Stimulated activated naive CD8-positive, alpha-beta T cell treated with anti-CD3 and anti-CD28 coated beads, Interleukin-15, Interleukin-2, amounts not matched to agents 100 ng/mL and 50 ng/mL, for 24 hours (primary cell): ENCODE measurements at regions not wholly inside any gene's neighbourhood (a gene's known extent, or its start where the extent isn't known, plus 50 kb on each side); places are given as distances from the start of the nearest gene placed in this dataset.
A peak's percentile ranks its signal among the peaks of the same experiment; 100 is the strongest.

Experiments
- H3K27ac Mint-ChIP-seq: one replicate; pipeline ENCODE4 v1.8.0; 2021; ENCODE audit warnings: mild to moderate bottlenecking, mixed read lengths
- H3K27me3 Mint-ChIP-seq: one replicate; pipeline ENCODE4 v1.8.0; 2021; ENCODE audit warnings: mixed read lengths
- H3K36me3 Mint-ChIP-seq: one replicate; pipeline ENCODE4 v1.8.0; 2021; ENCODE audit warnings: low read depth, mixed read lengths
- H3K4me1 Mint-ChIP-seq: one replicate; pipeline ENCODE4 v1.8.0; 2021; ENCODE audit warnings: low read depth, mixed read lengths
- H3K4me3 Mint-ChIP-seq: one replicate; pipeline ENCODE4 v1.8.0; 2021; ENCODE audit warnings: mild to moderate bottlenecking, mixed read lengths
- H3K9me3 Mint-ChIP-seq: one replicate; pipeline ENCODE4 v1.8.0; 2021; ENCODE audit warnings: mixed read lengths

- no peak overlapping the region for H3K4me3 Mint-ChIP-seq
- H3K27ac Mint-ChIP-seq, result no peak overlapping the region
- H3K36me3 Mint-ChIP-seq, result no peaks in the 10 kb centered on the region
- no peaks in the 10 kb centered on the region for H3K9me3 Mint-ChIP-seq
- H3K4me1 Mint-ChIP-seq, result peaks cover 9% of the 10 kb centered on the region
- no peaks in the 10 kb centered on the region for H3K27me3 Mint-ChIP-seq
These were observed 136.8 kb upstream of the AFF2 start for GRCh38 chrX:148363471-148364235.

GRCh38 chrX:148365233-148365632 lies 135.2 kb upstream of the AFF2 start:
- Mint-ChIP-seq H3K27ac (no peak overlapping the region), H3K27me3 (no peaks in the 10 kb centered on the region), H3K36me3 (no peaks in the 10 kb centered on the region), H3K9me3 (no peaks in the 10 kb centered on the region), H3K4me3 (no peak overlapping the region), H3K4me1 (peaks cover 9% of the 10 kb centered on the region)

GRCh38 chrX:148371291-148371690 lies 129.1 kb upstream of the AFF2 start:
- H3K27ac Mint-ChIP-seq, result no peak overlapping the region
- H3K4me1 Mint-ChIP-seq, result peaks cover 9% of the 10 kb centered on the region
- H3K36me3 Mint-ChIP-seq, result no peaks in the 10 kb centered on the region
- H3K4me3 Mint-ChIP-seq, result no peak overlapping the region
- no peaks in the 10 kb centered on the region for H3K27me3 Mint-ChIP-seq
- no peaks in the 10 kb centered on the region for H3K9me3 Mint-ChIP-seq

- Mint-ChIP-seq H3K9me3 (no peaks in the 10 kb centered on the region), H3K4me3 (no peak overlapping the region), H3K27ac (no peak overlapping the region), H3K36me3 (no peaks in the 10 kb centered on the region), H3K4me1 (peaks cover 7% of the 10 kb centered on the region), H3K27me3 (no peaks in the 10 kb centered on the region)
These were observed 127.5 kb upstream of the AFF2 start for GRCh38 chrX:148372925-148373324.

GRCh38 chrX:148376342-148376741 lies 124.1 kb upstream of the AFF2 start:
- Mint-ChIP-seq H3K27ac (no peak overlapping the region), H3K4me1 (peaks cover 18% of the 10 kb centered on the region), H3K4me3 (no peak overlapping the region), H3K9me3 (no peaks in the 10 kb centered on the region), H3K27me3 (no peaks in the 10 kb centered on the region), H3K36me3 (no peaks in the 10 kb centered on the region)

GRCh38 chrX:148380107-148380506 lies 120.3 kb upstream of the AFF2 start:
- H3K4me3 Mint-ChIP-seq, result peak overlapping the region; percentile 81
- no peaks in the 10 kb centered on the region for H3K9me3 Mint-ChIP-seq
- peaks cover 31% of the 10 kb centered on the region for H3K4me1 Mint-ChIP-seq
- H3K27me3 Mint-ChIP-seq, result no peaks in the 10 kb centered on the region
- no peaks in the 10 kb centered on the region for H3K36me3 Mint-ChIP-seq
- peak overlapping the region; percentile 85 for H3K27ac Mint-ChIP-seq

GRCh38 chrX:148380650-148381561 lies 119.5 kb upstream of the AFF2 start:
- peaks cover 31% of the 10 kb centered on the region for H3K4me1 Mint-ChIP-seq
- no peaks in the 10 kb centered on the region for H3K27me3 Mint-ChIP-seq
- H3K36me3 Mint-ChIP-seq, result no peaks in the 10 kb centered on the region
- H3K9me3 Mint-ChIP-seq, result no peaks in the 10 kb centered on the region
- H3K27ac Mint-ChIP-seq, result peak overlapping the region; percentile 92
- H3K4me3 Mint-ChIP-seq, result peak overlapping the region; percentile 81

GRCh38 chrX:148381603-148382002 lies 118.8 kb upstream of the AFF2 start:
- H3K4me3 Mint-ChIP-seq, result peak overlapping the region; percentile 81
- H3K27ac Mint-ChIP-seq, result peak overlapping the region; percentile 91
- no peaks in the 10 kb centered on the region for H3K27me3 Mint-ChIP-seq
- H3K9me3 Mint-ChIP-seq, result no peaks in the 10 kb centered on the region
- H3K4me1 Mint-ChIP-seq, result peaks cover 31% of the 10 kb centered on the region
- no peaks in the 10 kb centered on the region for H3K36me3 Mint-ChIP-seq

GRCh38 chrX:148382983-148383382 lies 117.4 kb upstream of the AFF2 start:
- Mint-ChIP-seq H3K27ac (no peak overlapping the region), H3K4me3 (no peak overlapping the region), H3K4me1 (peaks cover 31% of the 10 kb centered on the region), H3K36me3 (no peaks in the 10 kb centered on the region), H3K9me3 (no peaks in the 10 kb centered on the region), H3K27me3 (no peaks in the 10 kb centered on the region)

GRCh38 chrX:148385471-148385870 lies 114.9 kb upstream of the AFF2 start:
- H3K9me3 Mint-ChIP-seq, result no peaks in the 10 kb centered on the region

GRCh38 chrX:148389629-148390028 lies 110.8 kb upstream of the AFF2 start:
- Mint-ChIP-seq H3K27ac (no peak overlapping the region), H3K27me3 (no peaks in the 10 kb centered on the region), H3K4me3 (no peak overlapping the region), H3K9me3 (no peaks in the 10 kb centered on the region), H3K4me1 (peaks cover 8% of the 10 kb centered on the region), H3K36me3 (no peaks in the 10 kb centered on the region)

More at GRCh38 chrX:148385471-148385870, 114.9 kb upstream of the AFF2 start:
- Mint-ChIP-seq H3K36me3 (no peaks in the 10 kb centered on the region), H3K27ac (no peak overlapping the region), H3K4me1 (peaks cover 25% of the 10 kb centered on the region), H3K4me3 (no peak overlapping the region), H3K27me3 (no peaks in the 10 kb centered on the region)

- Mint-ChIP-seq H3K27ac (no peak overlapping the region), H3K4me3 (no peak overlapping the region), H3K27me3 (peaks cover 7% of the 10 kb centered on the region), H3K36me3 (no peaks in the 10 kb centered on the region), H3K9me3 (no peaks in the 10 kb centered on the region), H3K4me1 (peaks cover 12% of the 10 kb centered on the region)
These were observed 88.4 kb upstream of the AFF2 start for GRCh38 chrX:148412006-148412405.

GRCh38 chrX:148416142-148416541 lies 84.3 kb upstream of the AFF2 start:
- H3K36me3 Mint-ChIP-seq, result no peaks in the 10 kb centered on the region
- peaks cover 20% of the 10 kb centered on the region for H3K4me1 Mint-ChIP-seq
- peaks cover 6% of the 10 kb centered on the region for H3K9me3 Mint-ChIP-seq
- no peaks in the 10 kb centered on the region for H3K27me3 Mint-ChIP-seq
- H3K4me3 Mint-ChIP-seq, result no peak overlapping the region
- no peak overlapping the region for H3K27ac Mint-ChIP-seq

GRCh38 chrX:148416931-148417330 lies 83.5 kb upstream of the AFF2 start:
- Mint-ChIP-seq H3K27me3 (no peaks in the 10 kb centered on the region), H3K27ac (no peak overlapping the region)

GRCh38 chrX:148417934-148418333 lies 82.5 kb upstream of the AFF2 start:
- Mint-ChIP-seq H3K36me3 (no peaks in the 10 kb centered on the region), H3K4me1 (peaks cover 15% of the 10 kb centered on the region), H3K27me3 (no peaks in the 10 kb centered on the region), H3K4me3 (no peak overlapping the region), H3K27ac (no peak overlapping the region), H3K9me3 (peaks cover 6% of the 10 kb centered on the region)

More at GRCh38 chrX:148416931-148417330, 83.5 kb upstream of the AFF2 start:
- peaks cover 17% of the 10 kb centered on the region for H3K4me1 Mint-ChIP-seq
- H3K36me3 Mint-ChIP-seq, result no peaks in the 10 kb centered on the region
- H3K4me3 Mint-ChIP-seq, result no peak overlapping the region
- peaks cover 6% of the 10 kb centered on the region for H3K9me3 Mint-ChIP-seq
